ENCODE measurements at regions not wholly inside any gene's neighbourhood (a gene's known extent, or its start where the extent isn't known, plus 50 kb on each side); places are given as distances from the start of the nearest gene placed in this dataset.

GRCh38 chr10:118977835-118978234 is 51.7 kb upstream of the NANOS1 start:
- H3K27me3 ChIP-seq (replicated peaks; ENCODE audit: insufficient read depth, low read length) = no peaks in the 10 kb centered on the region
- TF ChIP-seq EZH2phosphoT487 (IDR thresholded peaks at IDR 0.05; ENCODE audit: low read length) (no peak), CTCF (IDR thresholded peaks at IDR 0.05; ENCODE audit: low read length) (no peak), EZH2 (optimal IDR thresholded peaks at IDR 0.05; ENCODE audit: low read depth, low read length) (no peak)
- no peak overlapping the region for H3K4me3 ChIP-seq (ENCODE audit: low read length)
- no peaks in the 10 kb centered on the region for H4K20me1 ChIP-seq (ENCODE audit: insufficient read depth, low read length)
- H3K4me2 ChIP-seq (ENCODE audit: low read depth, low read length) = no peak overlapping the region
- H3K9me2 ChIP-seq (replicated peaks; ENCODE audit: insufficient read depth, low read length) = no peaks in the 10 kb centered on the region
- H3K9me3 ChIP-seq (replicated peaks; ENCODE audit: insufficient read depth, low read length) = no peaks in the 10 kb centered on the region
- H3K79me2 ChIP-seq (ENCODE audit: low read length) = no peaks in the 10 kb centered on the region
- peaks cover 4% of the 10 kb centered on the region; the same call in 1 of the 2 replicates for H3F3A ChIP-seq (ENCODE audit: insufficient read depth, low read length)
- no peaks in the 10 kb centered on the region for H3K36me3 ChIP-seq (replicated peaks; ENCODE audit: insufficient read depth, low read length)
- DNase-seq = no peak
- no peak overlapping the region for H2AFZ ChIP-seq (ENCODE audit: low read length)
- H3K9ac ChIP-seq (ENCODE audit: low read length) = no peak overlapping the region
- peaks cover 21% of the 10 kb centered on the region for H3K4me1 ChIP-seq (ENCODE audit: low read length)
- no peak overlapping the region for H3K27ac ChIP-seq (ENCODE audit: low read length)

GRCh38 chr10:118978316-118978997 is 51.1 kb upstream of the NANOS1 start:
- TF ChIP-seq EZH2 (optimal IDR thresholded peaks at IDR 0.05; ENCODE audit: low read depth, low read length) (no peak), CTCF (IDR thresholded peaks at IDR 0.05; ENCODE audit: low read length) (no peak)
- no peak for DNase-seq
- no peak overlapping the region for H3K9ac ChIP-seq (ENCODE audit: low read length)
- no peaks in the 10 kb centered on the region for H3K27me3 ChIP-seq (replicated peaks; ENCODE audit: insufficient read depth, low read length)
- no peaks in the 10 kb centered on the region for H3K9me3 ChIP-seq (replicated peaks; ENCODE audit: insufficient read depth, low read length)
- no peaks in the 10 kb centered on the region for H3K36me3 ChIP-seq (replicated peaks; ENCODE audit: insufficient read depth, low read length)
- no peak overlapping the region for H3K4me2 ChIP-seq (ENCODE audit: low read depth, low read length)
- no peaks in the 10 kb centered on the region for H4K20me1 ChIP-seq (ENCODE audit: insufficient read depth, low read length)
- no peaks in the 10 kb centered on the region for H3K79me2 ChIP-seq (ENCODE audit: low read length)
- no peaks in the 10 kb centered on the region for H3K9me2 ChIP-seq (replicated peaks; ENCODE audit: insufficient read depth, low read length)
- H3K27ac ChIP-seq (ENCODE audit: low read length) = no peak overlapping the region
- peaks cover 27% of the 10 kb centered on the region for H3K4me1 ChIP-seq (ENCODE audit: low read length)
- no peak overlapping the region for H2AFZ ChIP-seq (ENCODE audit: low read length)
- no peak overlapping the region for H3K4me3 ChIP-seq (ENCODE audit: low read length)
- H3F3A ChIP-seq (ENCODE audit: insufficient read depth, low read length) = peaks cover 9% of the 10 kb centered on the region; the same call in 1 of the 2 replicates

- H2AFZ ChIP-seq (ENCODE audit: low read length) = no peak overlapping the region
- DNase-seq = no peak
- H3K79me2 ChIP-seq (ENCODE audit: low read length) = no peaks in the 10 kb centered on the region
- no peaks in the 10 kb centered on the region for H3K36me3 ChIP-seq (replicated peaks; ENCODE audit: insufficient read depth, low read length)
- TF ChIP-seq CTCF (IDR thresholded peaks at IDR 0.05; ENCODE audit: low read length) (no peak), EZH2 (optimal IDR thresholded peaks at IDR 0.05; ENCODE audit: low read depth, low read length) (no peak), EZH2phosphoT487 (IDR thresholded peaks at IDR 0.05; ENCODE audit: low read length) (no peak)
- H3K4me1 ChIP-seq (ENCODE audit: low read length) = peaks cover 31% of the 10 kb centered on the region
- H3K4me2 ChIP-seq (ENCODE audit: low read depth, low read length) = no peak overlapping the region
- peaks cover 12% of the 10 kb centered on the region; the same call in 1 of the 2 replicates for H3F3A ChIP-seq (ENCODE audit: insufficient read depth, low read length)
- no peaks in the 10 kb centered on the region for H4K20me1 ChIP-seq (ENCODE audit: insufficient read depth, low read length)
- H3K9me2 ChIP-seq (replicated peaks; ENCODE audit: insufficient read depth, low read length) = no peaks in the 10 kb centered on the region
- no peaks in the 10 kb centered on the region for H3K9me3 ChIP-seq (replicated peaks; ENCODE audit: insufficient read depth, low read length)
- no peaks in the 10 kb centered on the region for H3K27me3 ChIP-seq (replicated peaks; ENCODE audit: insufficient read depth, low read length)
- H3K9ac ChIP-seq (ENCODE audit: low read length) = no peak overlapping the region
- H3K4me3 ChIP-seq (ENCODE audit: low read length) = no peak overlapping the region
- no peak overlapping the region for H3K27ac ChIP-seq (ENCODE audit: low read length)
Observed at GRCh38 chr10:118978998-118979350, 50.5 kb upstream of the NANOS1 start.
